Upper lobe of left lung (tissue), 6 donors: ENCODE measurements at regions not wholly inside any gene's neighbourhood (a gene's known extent, or its start where the extent isn't known, plus 50 kb on each side); places are given as distances from the start of the nearest gene placed in this dataset.

Experiments
- ATAC-seq, 2 donors: fragments of 200-7000 bp; cut with Tn5 transposase; one replicate each; pipeline ENCODE4 v1.9.1; 2022; ENCODE audit warnings: mild to moderate bottlenecking in 2 of 2, moderate library complexity in 2 of 2; ENCODE audit not compliant: low FRiP score in 2 of 2
- DNase-seq, 2 donors: peaks; one replicate each; pipeline ENCODE4 v3.0.0-alpha.2; 2019 to 2020
- H3K27ac ChIP-seq, 4 donors: fragments of 200-600 bp; sonication (generic); one replicate each; pipeline ENCODE4 v1.5.1; 2016 to 2019
- H3K27me3 ChIP-seq, 4 donors: fragments of 200-600 bp; sonication (generic); one replicate each; pipeline ENCODE4 v1.5.1; 2017 to 2019
- H3K36me3 ChIP-seq, 4 donors: fragments of 200-600 bp; sonication (generic); one replicate each; pipeline ENCODE4 v1.5.1; 2016 to 2019
- H3K4me1 ChIP-seq, 4 donors: fragments of 200-600 bp; sonication (generic); one replicate each; pipeline ENCODE4 v1.5.1; 2018 to 2019
- H3K4me3 ChIP-seq, 4 donors: fragments of 200-600 bp; sonication (generic); one replicate each; pipeline ENCODE4 v1.5.1; 2017 to 2019; ENCODE audit warnings: mild to moderate bottlenecking in 2 of 4, moderate library complexity in 1 of 4
- H3K9me3 ChIP-seq, 4 donors: fragments of 200-600 bp; sonication (generic); one replicate each; pipeline ENCODE4 v1.5.1; 2018 to 2019
- CTCF ChIP-seq, 6 experiments: fragments of 450-650 bp in 4 of 6; fragments of 200-600 bp in 2 of 6; sonication (generic) in 2 of 6; IDR thresholded peaks; one replicate each; pipeline ENCODE4 v1.5.1; 2016 to 2019; ENCODE audit warnings: antibody characterized with exemption in 6 of 6
- EP300 ChIP-seq, 4 donors: sonication (generic); formaldehyde crosslinking; IDR thresholded peaks; one replicate each; pipeline ENCODE4 v1.5.1; 2017; ENCODE audit warnings: antibody characterized with exemption in 4 of 4, control low read depth in 2 of 4
- POLR2A ChIP-seq, 4 donors: fragments of 450-650 bp; IDR thresholded peaks; one replicate each; pipeline ENCODE4 v1.5.1; 2016 to 2017; ENCODE audit warnings: antibody characterized with exemption in 4 of 4, mild to moderate bottlenecking in 2 of 4
- POLR2AphosphoS5 ChIP-seq, 2 donors: sonication (generic); formaldehyde crosslinking; IDR thresholded peaks; one replicate each; pipeline ENCODE4 v1.5.1; 2017; ENCODE audit warnings: antibody characterized with exemption in 2 of 2
- WGBS, 2 donors: methylation state at CpG; one replicate each; pipeline ENCODE4 v1.1.5; 2017 to 2018; 5-methylcytosine and 5-hydroxymethylcytosine counted together
- donor health status: DM: no; HTN: no; CAD: no; lungs with moderate emphysema.
- donor health status: DM: no; HTN: yes; CAD: no; lungs with severe emphysema.

GRCh38 chr18:46337271-46337670 is 233.1 kb downstream of the HAUS1 start:
- no peaks in the 10 kb centered on the region for H3K36me3 ChIP-seq
- H3K4me1 ChIP-seq = peaks cover 18 to 41% (median 22%) of the 10 kb centered on the region in 4 donors
- TF ChIP-seq CTCF (IDR thresholded peaks at IDR 0.05) (no peak), POLR2AphosphoS5 (IDR thresholded peaks at IDR 0.05) (no peak), POLR2A (IDR thresholded peaks at IDR 0.05) (no peak)
- peaks cover 0 to 10% (median 3%) of the 10 kb centered on the region in 4 donors for H3K27me3 ChIP-seq
- no peak overlapping the region for H3K4me3 ChIP-seq
- H3K9me3 ChIP-seq = no peaks in the 10 kb centered on the region
- no peak for ATAC-seq
- H3K27ac ChIP-seq = peak overlapping the region in 1 of 4 donors; percentile 25
- 72 to 85% methylated on average over 10 of the region's 10 CpGs for WGBS, 2 donors
- DNase-seq = no peak

DNA sequence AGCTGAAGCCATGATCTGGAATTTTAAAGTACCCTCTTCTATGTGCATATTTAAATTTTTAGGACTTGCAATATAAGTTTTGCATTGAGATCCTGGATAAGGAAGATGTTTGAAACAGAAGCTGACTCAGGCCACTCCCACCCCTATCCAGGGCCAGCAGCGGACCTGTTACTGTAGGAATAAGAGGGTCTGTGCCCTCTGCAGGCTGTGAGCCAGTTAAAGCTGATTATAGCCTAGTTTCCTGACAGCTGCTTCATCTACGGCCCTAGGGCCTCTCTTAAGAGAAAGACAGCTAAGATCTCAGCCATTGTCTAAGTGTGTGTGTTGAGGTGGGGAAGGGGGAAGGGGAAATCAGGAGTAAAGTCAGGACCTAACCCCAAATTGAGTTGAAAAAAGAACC is 234.0 kb downstream of the HAUS1 start:
- H3K4me1 ChIP-seq = peaks cover 18 to 37% (median 21%) of the 10 kb centered on the region in 4 donors
- TF ChIP-seq POLR2A (IDR thresholded peaks at IDR 0.05) (no peak), EP300 (IDR thresholded peaks at IDR 0.05) (no peak)
- ATAC-seq (no peak), DNase-seq (no peak)
- no peak overlapping the region for H3K4me3 ChIP-seq
- H3K36me3 ChIP-seq = no peaks in the 10 kb centered on the region
- no peak overlapping the region for H3K27ac ChIP-seq
- H3K9me3 ChIP-seq = no peaks in the 10 kb centered on the region
- WGBS, 2 donors = 61 to 78% methylated on average over 2 of the region's 2 CpGs
- peaks cover 0 to 10% (median 3%) of the 10 kb centered on the region in 4 donors for H3K27me3 ChIP-seq

DNA sequence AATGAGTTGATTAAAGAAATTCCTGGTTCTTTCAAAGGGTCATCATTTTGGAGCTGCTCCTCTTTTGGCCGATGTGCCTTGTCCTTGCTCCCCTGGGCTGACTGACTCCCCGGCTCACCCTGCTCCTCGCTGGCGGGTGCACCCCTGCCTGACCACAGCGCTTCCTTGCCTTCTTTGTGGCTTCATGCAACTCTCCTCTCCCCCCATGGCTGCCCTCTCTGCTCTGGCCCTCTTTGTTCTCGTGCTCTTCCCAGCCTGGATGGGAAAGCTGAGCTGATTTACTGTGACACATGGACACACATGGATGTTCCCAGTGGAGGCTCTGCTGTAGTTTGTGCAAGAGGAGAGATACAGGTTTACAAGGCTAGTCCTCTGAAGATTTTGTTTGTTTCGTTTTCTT is 234.6 kb downstream of the HAUS1 start:
- Histone ChIP-seq H3K9me3 (no peaks in the 10 kb centered on the region), H3K4me1 (peaks cover 18 to 37% (median 21%) of the 10 kb centered on the region in 4 donors), H3K27ac (no peak overlapping the region), H3K27me3 (peaks cover 0 to 6% (median under 1%) of the 10 kb centered on the region in 4 donors), H3K4me3 (no peak overlapping the region), H3K36me3 (no peaks in the 10 kb centered on the region)
- ATAC-seq (no peak), DNase-seq (no peak)
- TF ChIP-seq POLR2AphosphoS5 (IDR thresholded peaks at IDR 0.05) (no peak), CTCF (IDR thresholded peaks at IDR 0.05) (no peak), POLR2A (IDR thresholded peaks at IDR 0.05) (no peak), EP300 (IDR thresholded peaks at IDR 0.05) (no peak)
- WGBS, 2 donors = 55% methylated on average over 7 of the region's 7 CpGs

- TF ChIP-seq POLR2AphosphoS5 (IDR thresholded peaks at IDR 0.05) = no peak
- no peak for TF ChIP-seq EP300 (IDR thresholded peaks at IDR 0.05)
- no peak for TF ChIP-seq CTCF (IDR thresholded peaks at IDR 0.05)
- no peak for TF ChIP-seq POLR2A (IDR thresholded peaks at IDR 0.05)
- no peak for DNase-seq
- Histone ChIP-seq H3K27ac (no peak overlapping the region), H3K4me3 (no peak overlapping the region), H3K36me3 (no peaks in the 10 kb centered on the region), H3K4me1 (peaks cover 10 to 32% (median 18%) of the 10 kb centered on the region in 4 donors), H3K9me3 (no peaks in the 10 kb centered on the region), H3K27me3 (no peaks in the 10 kb centered on the region)
- no peak for ATAC-seq
- WGBS, 2 donors = 88 to 92% methylated on average over 5 to 7 of the region's 7 CpGs
Measured at GRCh38 chr18:46340716-46341115, 236.5 kb downstream of the HAUS1 start.

GRCh38 chr18:46341986-46342525 is 237.9 kb downstream of the HAUS1 start:
- TF ChIP-seq CTCF (IDR thresholded peaks at IDR 0.05) = no peak
- no peak for TF ChIP-seq POLR2AphosphoS5 (IDR thresholded peaks at IDR 0.05)
- no peak for TF ChIP-seq POLR2A (IDR thresholded peaks at IDR 0.05)
- no peak for TF ChIP-seq EP300 (IDR thresholded peaks at IDR 0.05)
- Histone ChIP-seq H3K9me3 (no peaks in the 10 kb centered on the region), H3K27ac (no peak overlapping the region), H3K4me3 (no peak overlapping the region), H3K27me3 (no peaks in the 10 kb centered on the region), H3K4me1 (peaks cover 3 to 19% (median 15%) of the 10 kb centered on the region in 4 donors), H3K36me3 (no peaks in the 10 kb centered on the region)
- WGBS, 2 donors = 69 to 83% methylated on average over 6 of the region's 6 CpGs
- no peak for ATAC-seq
- no peak for DNase-seq
